ENCODE measurements at regions not wholly inside any gene's neighbourhood (a gene's known extent, or its start where the extent isn't known, plus 50 kb on each side); places are given as distances from the start of the nearest gene placed in this dataset.
"Not testable (repeated sequence)": the region's sequence is repeated elsewhere in the genome, so short reads cannot be mapped to it uniquely, and the experiment has no call there.

DNA sequence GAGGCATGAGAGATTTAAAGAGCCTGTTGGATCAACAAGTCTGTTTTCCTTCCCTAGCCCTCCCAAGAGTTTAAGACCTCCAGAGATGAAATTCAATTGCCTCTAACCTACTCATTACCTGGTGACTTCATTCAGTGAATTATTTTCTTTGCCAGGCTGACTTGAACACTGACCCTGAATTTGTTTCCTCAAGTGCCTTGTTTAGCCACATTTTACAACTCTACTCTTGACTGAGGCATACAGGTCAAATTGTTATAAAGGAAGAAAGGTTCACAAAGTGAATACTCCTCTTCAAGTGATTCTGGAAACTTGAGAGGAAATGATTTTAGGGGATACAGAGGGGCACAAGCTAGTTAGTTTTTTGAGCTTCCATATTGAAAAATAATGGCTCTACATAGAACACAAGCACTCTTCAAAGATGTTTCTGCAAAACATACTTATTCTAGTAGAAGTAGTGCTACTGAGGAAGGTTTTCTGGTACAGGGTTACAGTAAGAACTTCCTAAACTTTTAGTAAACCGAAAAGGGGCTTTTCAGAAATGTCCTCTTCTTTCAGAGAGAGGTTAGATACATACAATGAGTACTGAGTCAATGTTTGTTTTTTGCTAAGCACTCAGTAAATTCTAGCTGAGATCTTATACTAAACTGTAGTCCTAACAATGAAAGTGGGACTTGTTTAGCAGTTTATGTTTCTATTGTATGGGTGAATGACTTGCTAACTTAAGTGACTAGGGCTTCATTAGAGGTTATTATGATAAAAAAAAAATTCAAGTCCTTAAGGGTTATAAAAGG, 137.4 kb upstream of the SATB1 start:
- DNase-seq (ENCODE audit: extremely low read depth in 1 of 2, low read depth in 1 of 2): no peak

DNA sequence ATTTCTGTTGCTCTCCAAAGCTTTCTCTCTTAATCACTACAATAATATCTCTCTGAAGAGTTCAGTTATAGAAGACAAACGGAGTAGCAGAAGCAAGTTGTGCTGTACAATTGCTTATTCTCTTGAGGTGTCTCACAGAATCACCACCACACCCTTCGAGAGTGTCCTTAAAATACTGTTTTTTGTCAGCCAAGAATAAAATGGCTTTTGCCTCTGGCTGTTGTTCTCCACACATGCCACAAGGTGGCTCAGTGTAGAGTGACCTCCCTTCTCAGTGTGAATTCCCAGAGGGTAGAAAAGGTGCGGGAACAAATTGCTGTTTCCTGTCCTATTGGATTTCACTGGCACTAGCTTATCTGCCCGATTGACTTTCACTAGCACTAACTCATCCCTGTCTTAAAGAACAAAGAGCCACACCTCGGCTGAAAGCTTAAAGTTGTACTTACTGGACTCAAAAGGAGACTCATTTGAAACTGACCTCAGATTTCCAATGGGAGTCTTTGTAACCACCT, 134.2 kb upstream of the SATB1 start:
- DNase-seq (ENCODE audit: extremely low read depth in 1 of 2, low read depth in 1 of 2): peak; percentile 14 to 28

DNA sequence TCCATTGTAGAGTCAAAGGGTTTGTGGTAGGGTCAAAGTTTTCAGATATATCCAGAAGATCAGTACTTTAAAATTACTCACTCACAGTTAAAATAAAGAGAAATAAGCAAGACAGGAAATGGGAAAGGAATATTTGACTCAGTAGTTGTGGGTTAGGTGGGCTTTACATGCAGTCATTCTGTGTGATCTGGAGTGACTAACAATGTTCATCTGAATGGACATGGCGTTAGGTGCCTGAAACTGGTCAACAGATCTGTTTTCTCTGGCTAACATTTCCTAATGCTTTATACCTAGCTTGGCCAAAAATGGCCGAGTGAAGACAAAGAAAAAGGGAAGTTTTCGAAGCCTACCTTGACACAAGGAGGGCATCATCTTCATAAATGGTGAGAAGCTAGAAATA, 133.4 kb upstream of the SATB1 start:
- peak in 1 of 2 donors; percentile 18 for DNase-seq (ENCODE audit: extremely low read depth in 1 of 2, low read depth in 1 of 2)

DNA sequence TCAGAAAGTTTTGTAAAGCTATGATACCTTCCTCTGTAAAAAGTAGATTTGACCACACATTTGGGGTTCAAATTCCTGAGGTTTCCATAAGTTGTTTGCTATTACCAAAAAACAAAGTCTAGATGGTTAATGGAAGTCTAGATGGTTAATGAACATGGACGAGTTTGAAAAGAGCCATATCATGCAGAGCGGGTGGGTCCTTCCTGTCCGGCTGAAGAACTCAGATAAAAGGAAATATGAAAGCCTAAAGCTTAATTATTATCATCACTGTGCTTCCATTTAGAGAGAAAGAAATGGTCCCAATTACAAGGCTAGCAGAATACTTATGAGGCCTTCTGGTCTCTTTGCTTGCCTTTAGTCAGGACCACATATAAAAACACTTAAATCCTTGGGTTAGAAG, 132.1 kb upstream of the SATB1 start:
- no peak for DNase-seq (ENCODE audit: extremely low read depth in 1 of 2, low read depth in 1 of 2)

DNA sequence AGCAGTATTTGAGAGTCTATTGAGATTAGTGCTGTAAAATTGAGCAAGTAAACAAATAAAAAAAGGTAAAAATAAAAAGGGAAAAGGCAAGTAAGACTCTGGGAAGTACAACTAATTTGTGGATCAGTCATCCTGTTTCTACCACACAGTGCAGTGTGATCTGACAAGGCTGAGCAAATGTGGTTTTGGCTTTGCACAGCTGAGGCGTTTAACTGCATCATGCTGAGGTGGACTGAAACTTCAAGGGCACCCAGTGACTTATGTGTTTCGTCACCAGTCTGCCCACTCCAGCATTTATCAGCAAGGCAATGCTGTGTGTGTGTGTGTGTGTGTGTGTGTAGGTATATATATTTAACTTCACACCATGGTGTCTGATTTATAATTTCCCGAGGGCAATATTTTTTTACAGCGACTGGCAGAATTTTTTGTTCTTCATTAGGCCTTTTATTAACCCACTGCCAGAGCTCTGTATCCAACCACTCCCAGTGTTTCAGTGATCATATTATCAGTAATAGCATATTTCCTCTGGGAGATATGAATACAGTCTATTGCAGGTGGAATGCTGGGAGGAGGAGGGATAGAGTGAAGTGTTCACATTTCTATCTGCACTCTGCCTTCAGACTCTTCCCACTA, 131.5 kb upstream of the SATB1 start:
- peak; percentile 43 to 90 for DNase-seq (ENCODE audit: extremely low read depth in 1 of 2, low read depth in 1 of 2)

DNA sequence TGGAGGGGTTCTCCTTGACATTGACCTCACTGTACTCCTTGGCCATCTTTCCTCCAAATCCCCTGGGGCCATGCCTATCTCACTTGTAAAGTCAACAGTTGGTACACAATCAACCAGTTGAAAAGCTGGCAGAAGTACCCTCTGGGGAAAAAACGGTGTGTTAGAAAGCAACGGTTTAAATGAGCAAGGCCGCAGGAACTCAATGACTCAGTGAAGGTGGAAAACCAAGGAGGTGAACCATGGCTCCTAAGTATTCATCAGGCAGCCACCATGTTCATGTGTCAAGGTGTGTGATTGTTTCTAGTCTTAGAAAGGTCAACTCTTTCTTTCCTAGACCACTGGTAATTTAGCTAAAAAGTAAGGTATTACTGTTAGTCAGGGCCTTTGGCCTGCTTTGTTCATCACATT, 130.9 kb upstream of the SATB1 start:
- DNase-seq (ENCODE audit: extremely low read depth in 1 of 2, low read depth in 1 of 2): peak; percentile 11 to 58

DNA sequence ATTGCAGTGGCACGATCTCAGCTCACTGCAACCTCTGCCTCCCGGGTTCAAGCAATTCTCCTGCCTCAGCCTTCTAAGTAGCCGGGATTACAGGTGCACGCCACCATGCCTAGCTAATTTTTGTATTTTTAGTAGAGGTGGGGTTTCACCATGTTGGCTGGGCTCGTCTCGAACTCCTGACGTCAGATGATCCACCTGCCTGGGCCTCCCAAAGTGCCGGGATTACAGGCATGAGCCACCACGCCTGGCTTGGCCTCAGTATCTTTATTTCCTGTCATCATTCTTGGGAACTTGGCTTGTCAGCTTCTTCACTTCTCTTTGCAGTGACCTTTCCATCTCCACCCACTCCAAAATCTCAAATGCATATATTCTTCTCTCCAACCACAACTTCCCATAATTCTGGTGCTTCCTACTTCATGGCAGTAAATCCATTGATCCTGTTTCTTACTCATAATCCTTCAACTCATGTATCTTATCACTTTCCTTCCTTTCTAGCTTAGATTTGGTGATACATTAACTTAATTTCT, 127.5 kb upstream of the SATB1 start:
- not testable (repeated sequence) for DNase-seq (ENCODE audit: extremely low read depth in 1 of 2, low read depth in 1 of 2)

DNA sequence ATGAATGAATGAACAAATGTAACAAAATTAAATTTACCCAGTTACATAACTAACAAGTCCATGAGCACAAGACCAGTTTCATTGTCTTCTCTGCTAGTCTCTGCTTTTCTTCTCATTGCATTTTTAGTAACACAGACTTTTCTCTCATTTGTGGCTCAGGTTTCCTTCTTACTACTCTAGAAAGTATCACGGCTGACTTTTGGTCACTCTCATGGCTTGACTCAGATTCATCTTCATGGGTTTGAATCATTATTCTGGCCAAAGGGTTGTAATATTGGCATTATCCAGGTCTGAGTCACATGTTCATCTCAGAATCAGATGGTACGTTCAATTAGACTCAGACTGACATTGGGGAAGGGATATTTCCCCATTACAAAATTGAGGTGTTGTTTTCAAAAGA, 121.5 kb upstream of the SATB1 start:
- DNase-seq (ENCODE audit: extremely low read depth in 1 of 2, low read depth in 1 of 2): no peak

DNA sequence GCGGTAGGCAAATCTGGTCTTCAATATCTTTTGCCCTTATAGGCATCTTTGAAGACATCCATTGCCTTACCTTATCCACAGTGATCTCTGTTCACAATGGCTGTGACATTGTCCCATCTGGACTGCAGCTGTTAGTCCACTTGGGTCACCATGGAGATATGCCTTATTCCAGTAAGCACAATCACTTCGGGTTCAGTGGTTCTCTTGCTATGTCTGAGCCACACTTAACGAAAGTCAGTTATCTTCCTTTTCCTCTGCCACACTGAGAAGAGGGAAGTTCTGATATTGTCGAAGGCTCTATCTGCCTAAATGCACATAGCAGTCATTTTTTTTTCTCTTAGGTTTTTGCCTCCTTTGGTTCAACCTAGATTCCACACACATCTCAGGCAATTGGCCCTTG, 119.0 kb upstream of the SATB1 start:
- DNase-seq (ENCODE audit: extremely low read depth in 1 of 2, low read depth in 1 of 2): no peak

DNA sequence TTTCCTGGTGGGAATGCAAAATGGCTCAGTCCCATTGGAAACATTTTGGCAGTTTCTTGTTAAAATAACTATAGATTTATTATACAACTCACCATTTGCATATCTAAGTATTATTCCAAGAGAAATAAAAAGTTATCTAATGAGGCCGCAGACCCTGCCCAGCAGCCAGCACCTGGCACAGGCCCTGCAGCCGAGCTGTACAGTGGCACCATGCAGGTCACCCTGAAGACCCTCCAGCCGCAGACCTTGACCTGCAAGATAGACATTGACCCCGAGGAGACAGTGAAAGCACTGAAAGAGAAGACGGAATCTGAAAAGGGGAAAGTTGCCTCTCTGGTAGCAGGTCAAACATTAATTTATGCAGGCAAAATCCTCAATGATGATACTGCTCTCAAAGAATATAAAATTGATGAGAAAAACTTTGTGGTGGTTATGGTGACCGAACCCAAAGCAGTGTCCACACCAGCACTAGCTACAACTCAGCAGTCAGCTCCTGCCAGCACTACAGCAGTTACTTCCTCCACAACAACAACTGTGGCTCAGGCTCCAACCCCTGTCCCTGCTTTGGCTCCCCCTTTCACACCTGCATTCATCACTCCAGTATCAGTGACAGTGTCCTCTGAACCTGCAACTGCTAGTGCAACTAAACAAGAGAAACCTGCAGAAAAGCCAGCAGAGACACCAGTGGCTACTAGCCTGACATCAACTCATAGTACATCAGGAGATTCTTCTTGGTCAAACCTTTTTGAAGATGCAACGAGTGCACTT, 113.5 kb upstream of the SATB1 start:
- no peak for DNase-seq (ENCODE audit: extremely low read depth in 1 of 2, low read depth in 1 of 2)

DNA sequence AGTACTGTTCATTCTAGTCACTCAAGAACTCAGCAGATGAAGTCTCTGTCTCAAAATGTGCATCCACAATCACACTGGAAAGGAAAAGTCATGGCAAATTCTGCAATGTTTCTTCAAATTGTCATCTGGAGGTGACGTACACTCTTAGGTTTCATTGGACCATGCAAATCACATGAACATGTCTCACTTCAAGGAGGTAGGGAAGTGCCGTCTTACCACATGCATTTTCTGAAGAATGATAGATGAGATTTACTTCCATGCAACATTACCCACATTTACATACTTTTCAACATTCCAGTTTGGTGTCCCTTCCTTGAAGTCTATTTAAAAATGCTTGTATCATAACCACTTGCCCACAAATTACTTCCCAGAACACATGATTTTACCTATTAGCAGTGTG, 107.9 kb upstream of the SATB1 start:
- DNase-seq (ENCODE audit: extremely low read depth in 1 of 2, low read depth in 1 of 2): no peak

DNA sequence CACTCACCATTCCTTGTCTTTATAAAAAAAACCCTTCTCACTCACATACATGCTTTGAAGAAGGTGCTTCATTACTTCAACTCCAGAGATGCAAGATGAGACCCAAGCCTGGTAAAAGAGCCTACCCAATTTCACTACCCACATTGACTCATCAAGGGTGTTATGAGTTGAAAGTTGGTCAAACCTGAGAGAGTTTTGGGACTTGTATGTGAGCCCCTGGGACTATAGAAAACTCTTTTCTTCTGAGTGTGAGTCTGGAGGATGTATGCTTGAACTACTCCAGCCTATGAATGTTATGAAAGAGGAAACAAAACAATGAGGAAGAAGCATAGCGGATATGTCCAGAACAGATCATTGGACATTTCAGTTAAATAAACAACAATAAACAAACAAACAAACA, 106.5 kb upstream of the SATB1 start:
- DNase-seq (ENCODE audit: extremely low read depth in 1 of 2, low read depth in 1 of 2): no peak

DNA sequence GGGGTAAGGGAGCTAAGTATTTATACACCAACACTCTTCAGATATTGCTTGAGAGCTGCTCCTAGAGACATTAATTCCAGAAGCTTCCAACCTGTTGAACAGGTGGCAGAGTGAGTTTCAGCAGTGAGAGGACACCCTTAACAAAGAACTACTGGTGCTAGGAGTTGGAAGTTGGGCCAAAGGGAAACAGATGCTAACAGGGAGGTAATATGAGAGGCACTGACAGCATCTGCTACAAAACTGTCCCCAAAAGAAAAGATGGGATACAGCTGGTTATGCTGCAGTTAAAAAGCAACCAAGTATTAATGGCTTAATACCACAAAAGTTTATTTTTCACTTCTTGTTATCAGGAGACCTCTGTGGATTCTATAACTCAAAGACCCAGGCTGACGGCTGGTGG, 104.5 kb upstream of the SATB1 start:
- no peak for DNase-seq (ENCODE audit: extremely low read depth in 1 of 2, low read depth in 1 of 2)

DNA sequence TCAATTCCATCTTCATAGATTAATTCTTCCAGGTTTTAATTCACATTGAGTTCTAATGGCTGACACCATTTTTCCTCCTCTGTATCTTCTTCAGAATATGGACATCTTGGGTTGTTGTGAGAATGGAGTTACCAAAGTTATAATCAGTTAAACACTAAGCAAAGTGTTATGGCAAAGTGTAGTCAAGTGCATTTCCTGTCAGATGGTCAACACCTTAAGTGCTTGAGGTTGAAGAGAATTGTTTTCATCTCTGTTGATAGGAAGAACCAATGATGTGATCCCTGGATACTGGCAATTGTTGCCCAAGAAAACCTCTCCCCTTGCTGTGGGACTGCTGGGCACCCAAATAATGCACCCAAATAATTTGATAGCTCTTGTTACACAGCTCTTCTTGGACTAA, 102.6 kb upstream of the SATB1 start:
- DNase-seq (ENCODE audit: extremely low read depth in 1 of 2, low read depth in 1 of 2): no peak

DNA sequence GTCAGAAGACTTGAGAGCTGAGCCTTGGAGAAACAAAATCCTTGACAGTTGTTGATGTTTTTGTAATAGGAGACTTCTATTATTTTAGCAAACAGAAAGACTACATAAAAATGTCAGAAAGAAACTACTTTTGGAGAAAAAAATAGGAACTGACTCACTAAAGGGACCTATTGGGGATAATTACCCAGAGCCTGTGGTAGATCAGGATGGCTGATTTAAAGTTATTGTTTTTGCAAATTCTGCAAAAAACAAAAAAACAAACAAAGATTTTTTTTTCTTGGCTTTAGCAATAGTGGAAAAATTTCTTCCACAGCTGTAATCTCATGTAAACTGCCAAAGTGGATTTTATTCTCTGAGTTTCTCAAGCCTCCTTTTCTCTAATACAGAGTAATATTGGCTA, 101.5 kb upstream of the SATB1 start:
- no peak for DNase-seq (ENCODE audit: extremely low read depth in 1 of 2, low read depth in 1 of 2)

DNA sequence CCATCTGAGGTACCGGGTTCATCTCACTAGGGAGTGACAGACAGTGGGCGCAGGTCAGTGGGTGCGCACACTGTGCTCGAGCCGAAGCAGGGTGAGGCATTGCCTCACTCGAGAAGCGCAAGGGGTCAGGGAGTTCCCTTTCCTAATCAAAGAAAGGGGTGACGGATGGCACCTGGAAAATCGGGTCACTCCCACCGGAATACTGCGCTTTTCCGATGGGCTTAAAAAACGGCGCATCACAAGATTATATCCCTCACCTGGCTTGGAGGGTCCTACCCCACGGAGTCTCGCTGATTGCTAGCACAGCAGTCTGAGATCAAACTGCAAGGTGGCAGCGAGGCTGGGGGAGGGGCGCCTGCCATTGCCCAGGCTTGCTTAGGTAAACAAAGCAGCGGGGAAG, 91.0 kb upstream of the SATB1 start:
- not testable (repeated sequence) for DNase-seq (ENCODE audit: extremely low read depth in 1 of 2, low read depth in 1 of 2)

DNA sequence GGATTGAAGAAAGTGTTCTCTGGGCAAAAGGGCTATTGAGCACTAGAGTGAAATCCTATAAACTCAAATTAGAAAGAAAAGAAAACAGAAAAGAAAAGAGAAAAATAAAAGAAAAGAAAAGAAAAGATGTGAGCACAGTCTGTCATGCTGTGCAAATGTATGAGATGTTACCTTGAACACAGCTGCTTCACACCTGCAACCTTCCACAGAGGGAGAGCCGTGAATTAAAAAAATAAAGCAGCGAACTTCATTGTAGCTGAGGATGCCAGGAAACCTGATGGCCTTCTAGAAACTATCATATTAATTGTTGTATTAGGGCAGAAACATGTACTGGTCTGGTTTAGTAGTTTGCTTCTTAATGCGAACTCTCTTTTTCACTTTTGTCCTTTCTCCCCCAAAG, 88.0 kb upstream of the SATB1 start:
- DNase-seq (ENCODE audit: extremely low read depth in 1 of 2, low read depth in 1 of 2): no peak

DNA sequence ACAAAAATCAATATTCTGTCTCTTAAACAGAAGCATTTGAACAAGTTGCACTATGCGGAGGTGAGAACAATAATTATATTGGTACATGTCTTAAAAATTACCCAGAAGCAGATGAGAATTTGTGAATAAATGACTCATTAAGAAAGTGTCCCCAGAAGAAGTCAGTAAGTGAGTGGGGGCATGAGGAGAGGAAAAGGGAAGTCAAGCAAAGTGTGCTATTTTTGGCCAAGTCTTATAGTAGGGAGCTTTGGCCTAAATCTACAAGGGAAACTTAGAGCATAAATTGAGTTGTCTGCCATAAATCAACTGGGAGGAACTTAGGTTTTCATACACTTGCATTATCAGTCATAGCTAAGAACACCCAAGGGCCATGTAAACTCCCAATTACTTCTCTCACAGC, 86.9 kb upstream of the SATB1 start:
- DNase-seq (ENCODE audit: extremely low read depth in 1 of 2, low read depth in 1 of 2): no peak

DNA sequence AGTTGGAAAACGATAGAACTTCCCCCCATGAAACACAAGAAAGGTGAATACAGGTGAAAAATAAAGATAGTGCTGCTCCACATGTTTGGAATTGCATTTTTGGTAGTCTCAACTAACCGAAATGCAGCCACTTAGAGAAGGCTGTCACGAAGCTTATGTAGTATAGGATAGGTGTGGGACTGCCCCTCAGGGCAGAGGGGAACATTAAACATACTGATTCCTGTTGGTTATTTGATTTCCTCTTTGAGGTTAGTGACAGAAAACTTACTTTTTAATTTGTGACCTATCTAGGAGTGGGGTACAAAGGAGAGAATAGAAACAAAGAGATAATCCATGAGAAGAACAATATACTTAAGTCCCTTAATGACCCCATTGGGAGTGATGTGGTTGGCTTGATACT, 85.8 kb upstream of the SATB1 start:
- DNase-seq (ENCODE audit: extremely low read depth in 1 of 2, low read depth in 1 of 2): no peak

DNA sequence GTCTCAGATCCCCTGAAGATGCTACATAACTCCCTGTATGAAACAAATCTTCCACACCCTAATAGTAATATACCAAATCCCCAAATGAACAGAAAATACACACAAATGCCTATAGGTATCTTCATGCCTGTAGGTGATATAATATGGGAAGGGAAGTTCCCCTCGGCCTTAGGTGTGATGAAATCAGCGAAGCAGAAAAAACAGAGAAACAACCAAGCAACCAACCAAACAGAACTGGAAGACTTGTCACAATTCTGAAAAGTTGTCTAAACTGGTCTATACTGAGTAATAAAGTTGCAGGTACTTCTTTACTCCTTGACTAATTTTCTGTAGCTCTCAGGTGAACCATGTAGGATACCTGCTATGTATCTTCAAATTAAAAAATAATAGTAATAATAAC, 82.2 kb upstream of the SATB1 start:
- DNase-seq (ENCODE audit: extremely low read depth in 1 of 2, low read depth in 1 of 2): no peak

DNA sequence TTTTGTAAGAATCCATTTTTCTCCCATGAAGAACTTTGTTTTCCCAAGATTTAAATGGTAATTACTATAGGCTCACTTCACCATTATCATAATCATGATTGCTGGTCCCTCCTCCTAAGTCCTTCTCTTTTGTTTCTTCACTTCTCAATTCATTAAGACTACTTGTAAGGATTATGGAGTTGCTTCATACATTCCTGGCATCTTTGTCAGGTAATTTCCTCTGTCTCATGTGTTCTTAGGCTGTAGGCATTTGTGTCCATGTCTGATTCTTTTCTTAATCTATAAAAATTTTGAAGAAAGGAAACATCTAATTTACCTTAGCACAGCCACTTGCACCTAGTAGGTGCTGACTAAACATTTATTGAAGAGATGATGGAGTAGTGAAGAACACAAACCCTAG, 79.9 kb upstream of the SATB1 start:
- no peak for DNase-seq (ENCODE audit: extremely low read depth in 1 of 2, low read depth in 1 of 2)

All from stimulated activated CD8-positive, alpha-beta memory T cell treated with anti-CD3 and anti-CD28 coated beads, Interleukin-7, amount 100 ng/mL, for 48 hours (primary cell).